ENCODE measurements at regions not wholly inside any gene's neighbourhood (a gene's known extent, or its start where the extent isn't known, plus 50 kb on each side); places are given as distances from the start of the nearest gene placed in this dataset.

GRCh38 chr20:46804126-46804525, 90.5 kb upstream of the EYA2 start:
- DNase-seq (ENCODE audit: low read depth) = no peak
- TF ChIP-seq, protein P1, sequence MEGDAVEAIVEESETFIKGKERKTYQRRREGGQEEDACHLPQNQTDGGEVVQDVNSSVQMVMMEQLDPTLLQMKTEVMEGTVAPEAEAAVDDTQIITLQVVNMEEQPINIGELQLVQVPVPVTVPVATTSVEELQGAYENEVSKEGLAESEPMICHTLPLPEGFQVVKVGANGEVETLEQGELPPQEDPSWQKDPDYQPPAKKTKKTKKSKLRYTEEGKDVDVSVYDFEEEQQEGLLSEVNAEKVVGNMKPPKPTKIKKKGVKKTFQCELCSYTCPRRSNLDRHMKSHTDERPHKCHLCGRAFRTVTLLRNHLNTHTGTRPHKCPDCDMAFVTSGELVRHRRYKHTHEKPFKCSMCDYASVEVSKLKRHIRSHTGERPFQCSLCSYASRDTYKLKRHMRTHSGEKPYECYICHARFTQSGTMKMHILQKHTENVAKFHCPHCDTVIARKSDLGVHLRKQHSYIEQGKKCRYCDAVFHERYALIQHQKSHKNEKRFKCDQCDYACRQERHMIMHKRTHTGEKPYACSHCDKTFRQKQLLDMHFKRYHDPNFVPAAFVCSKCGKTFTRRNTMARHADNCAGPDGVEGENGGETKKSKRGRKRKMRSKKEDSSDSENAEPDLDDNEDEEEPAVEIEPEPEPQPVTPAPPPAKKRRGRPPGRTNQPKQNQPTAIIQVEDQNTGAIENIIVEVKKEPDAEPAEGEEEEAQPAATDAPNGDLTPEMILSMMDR (IDR thresholded peaks at IDR 0.05; ENCODE audit: low read length, missing control alignments) = no peak
- no peak overlapping the region for H3K4me3 ChIP-seq (replicated peaks; ENCODE audit: low read depth, low read length)

GRCh38 chr20:46805836-46806235, 88.8 kb upstream of the EYA2 start:
- TF ChIP-seq, protein P1 (IDR thresholded peaks at IDR 0.05; ENCODE audit: low read length, missing control alignments) = no peak
- H3K4me3 ChIP-seq (replicated peaks; ENCODE audit: low read depth, low read length) = no peak overlapping the region
- DNase-seq (ENCODE audit: low read depth) = no peak

GRCh38 chr20:46807998-46808397, 86.6 kb upstream of the EYA2 start:
- DNase-seq (ENCODE audit: low read depth) = no peak
- H3K4me3 ChIP-seq (replicated peaks; ENCODE audit: low read depth, low read length) = no peak overlapping the region

GRCh38 chr20:46808565-46808964, 86.1 kb upstream of the EYA2 start:
- no peak for DNase-seq (ENCODE audit: low read depth)
- TF ChIP-seq, protein P1 (IDR thresholded peaks at IDR 0.05; ENCODE audit: low read length, missing control alignments) = no peak
- no peak overlapping the region for H3K4me3 ChIP-seq (replicated peaks; ENCODE audit: low read depth, low read length)

More at GRCh38 chr20:46807998-46808397, 86.6 kb upstream of the EYA2 start:
- TF ChIP-seq, protein P1 (IDR thresholded peaks at IDR 0.05; ENCODE audit: low read length, missing control alignments) = no peak

DNA sequence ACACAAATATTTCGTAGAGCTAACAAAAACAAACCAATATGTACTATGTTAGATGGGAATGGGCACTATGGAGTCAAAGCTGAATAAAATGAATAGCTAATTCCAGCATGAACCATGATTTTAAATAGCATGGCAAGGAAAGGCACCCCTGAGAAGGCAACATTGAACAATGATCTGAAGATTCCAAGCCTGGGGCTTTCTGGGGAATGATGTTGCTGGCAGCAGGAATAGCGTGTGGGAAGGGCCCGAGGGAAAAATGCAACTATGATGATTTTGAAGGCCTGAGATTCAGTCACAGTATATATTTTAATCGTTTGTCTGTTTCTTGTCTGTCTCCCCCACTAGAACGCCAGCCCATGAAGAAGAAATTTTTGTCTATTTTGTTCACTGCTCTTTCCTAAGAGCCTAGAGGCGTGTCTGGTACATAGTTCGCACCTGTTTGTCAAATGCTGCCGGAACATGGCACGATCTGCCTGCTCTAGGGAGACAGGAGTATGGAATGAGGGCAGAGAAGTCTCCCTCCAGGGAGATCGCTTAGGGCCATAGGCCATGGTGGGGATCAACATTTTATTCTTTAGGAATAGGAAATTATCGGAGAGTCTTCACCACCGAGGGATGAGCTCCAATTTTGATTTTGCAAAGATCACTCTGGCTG, 84.8 kb upstream of the EYA2 start:
- TF ChIP-seq, protein P1 (IDR thresholded peaks at IDR 0.05; ENCODE audit: low read length, missing control alignments) = no peak
- no peak overlapping the region for H3K4me3 ChIP-seq (replicated peaks; ENCODE audit: low read depth, low read length)
- DNase-seq (ENCODE audit: low read depth) = no peak

- no peak overlapping the region for H3K4me3 ChIP-seq (replicated peaks; ENCODE audit: low read depth, low read length)
- TF ChIP-seq, protein P1 (IDR thresholded peaks at IDR 0.05; ENCODE audit: low read length, missing control alignments) = no peak
- DNase-seq (ENCODE audit: low read depth) = no peak
These were observed 84.0 kb upstream of the EYA2 start for GRCh38 chr20:46810448-46811223.

Measured in fibroblast of pulmonary artery (primary cell).